ENCODE measurements at regions not wholly inside any gene's neighbourhood (a gene's known extent, or its start where the extent isn't known, plus 50 kb on each side); places are given as distances from the start of the nearest gene placed in this dataset.
A peak's percentile ranks its signal among the peaks of the same experiment; 100 is the strongest.

DNA sequence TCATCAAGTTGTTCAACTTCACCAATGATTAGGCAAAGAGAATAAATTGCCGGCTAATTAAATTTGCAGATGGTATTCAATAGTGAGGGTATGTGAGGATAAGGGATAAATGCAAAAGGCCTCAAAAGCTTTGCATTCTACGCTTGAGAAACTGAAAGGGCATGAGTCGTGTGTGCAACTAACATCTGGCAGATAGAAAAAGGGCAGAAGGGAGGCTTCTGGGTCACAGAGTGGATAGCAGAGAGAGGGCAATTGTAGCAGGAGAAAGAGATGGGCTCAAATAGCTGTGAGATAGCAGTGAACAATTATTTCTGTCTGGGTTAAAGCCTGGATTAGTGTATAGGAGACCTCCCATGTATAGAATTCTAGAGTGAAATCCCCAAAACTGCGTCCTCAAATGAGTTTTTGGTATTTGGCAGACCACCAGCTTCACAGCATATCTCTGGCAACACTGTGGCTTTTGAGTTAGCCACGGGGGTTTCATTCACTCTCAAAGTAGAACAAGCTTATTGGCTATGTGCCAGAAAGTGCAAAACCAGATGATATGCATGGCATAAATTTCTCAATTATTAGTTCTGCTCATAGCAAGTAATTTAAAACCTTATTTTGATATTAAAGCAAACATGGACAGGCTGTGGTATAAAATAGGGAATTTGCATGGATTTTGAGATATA is 586.3 kb downstream of the BRINP1 start:
- no peak for DNase-seq

DNA sequence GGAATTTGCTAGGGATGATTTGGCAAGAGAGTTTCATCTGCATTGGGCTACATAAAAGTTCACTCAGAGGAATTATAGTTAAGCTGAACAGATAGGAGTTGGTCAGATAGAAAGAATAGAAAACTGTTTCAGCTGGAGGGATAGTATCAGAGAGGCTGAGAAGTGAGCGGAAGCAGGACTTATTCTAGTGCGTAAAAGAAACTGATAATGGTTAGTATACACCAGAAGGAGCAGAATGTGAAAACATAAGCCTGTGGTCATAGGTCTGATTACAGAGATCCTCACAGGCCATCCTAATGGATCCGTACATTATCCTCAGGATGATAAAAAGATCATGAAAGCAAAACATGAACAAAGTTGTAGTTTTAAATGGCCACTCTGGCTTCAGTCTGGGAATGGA is 585.2 kb downstream of the BRINP1 start:
- no peak for DNase-seq

DNA sequence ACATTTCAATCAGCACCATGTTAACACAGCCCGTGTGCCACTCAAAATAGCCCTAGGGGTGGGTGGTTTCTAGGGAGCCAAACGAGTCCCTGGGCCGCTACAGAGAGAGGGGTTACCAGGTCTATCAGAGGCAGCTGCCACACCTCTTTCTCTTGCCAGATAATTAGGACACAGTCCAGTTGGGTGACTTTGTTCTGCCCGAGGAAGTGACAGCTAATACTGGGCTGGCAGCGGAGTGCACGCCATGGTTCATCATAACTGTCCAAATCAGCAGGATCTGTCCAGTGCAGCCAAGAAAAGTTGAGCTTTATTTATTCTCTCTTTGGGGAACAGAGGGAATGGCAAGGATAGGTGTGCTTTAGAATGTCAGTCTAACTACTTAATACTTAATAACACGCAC is 583.8 kb downstream of the BRINP1 start:
- DNase-seq, result peak in 1 of 14 donors; percentile 86

DNA sequence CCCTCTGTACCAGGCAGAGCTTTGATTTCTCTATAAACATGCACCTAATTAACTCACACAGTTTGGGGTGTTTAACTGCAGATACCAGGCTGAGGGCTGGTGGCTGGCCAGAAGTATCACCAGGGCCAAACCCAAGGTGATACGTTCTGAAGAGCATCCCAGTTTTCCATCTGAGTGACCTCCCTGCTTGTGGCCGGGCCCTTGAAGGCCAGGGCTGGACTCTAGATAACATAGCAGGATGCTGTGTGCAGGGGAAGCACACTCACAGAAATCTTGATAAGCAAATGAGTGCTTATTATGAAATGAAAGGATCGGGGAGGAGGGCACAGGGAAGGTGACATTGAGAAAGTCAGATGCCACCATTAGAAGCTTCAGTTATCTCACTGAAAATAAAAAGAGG is 582.4 kb downstream of the BRINP1 start:
- DNase-seq, result peak in 1 of 14 donors; percentile 10

DNA sequence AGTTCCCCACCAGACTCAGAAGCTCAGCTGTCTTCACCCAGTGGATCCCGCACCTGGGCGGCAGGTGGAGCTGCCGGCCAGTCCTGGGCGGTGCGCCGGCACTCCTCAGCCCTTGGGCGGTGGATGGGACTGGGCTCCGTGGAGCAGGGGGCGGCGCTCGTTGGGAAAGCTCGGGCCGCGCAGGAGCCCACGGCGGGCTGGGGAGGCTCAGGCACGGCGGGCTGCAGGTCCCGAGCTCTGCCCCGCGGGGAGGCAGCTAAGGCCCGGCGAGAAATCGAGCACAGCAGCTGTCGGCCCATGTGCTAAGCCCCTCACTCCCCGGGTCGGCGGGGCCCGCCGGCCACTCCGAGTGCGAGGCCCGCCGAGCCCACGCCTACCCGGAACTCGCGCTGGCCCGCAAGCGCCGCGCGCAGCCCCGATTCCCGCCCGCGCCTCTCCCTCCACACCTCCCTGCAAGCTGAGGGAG is 560.0 kb downstream of the BRINP1 start:
- no peak for DNase-seq

DNA sequence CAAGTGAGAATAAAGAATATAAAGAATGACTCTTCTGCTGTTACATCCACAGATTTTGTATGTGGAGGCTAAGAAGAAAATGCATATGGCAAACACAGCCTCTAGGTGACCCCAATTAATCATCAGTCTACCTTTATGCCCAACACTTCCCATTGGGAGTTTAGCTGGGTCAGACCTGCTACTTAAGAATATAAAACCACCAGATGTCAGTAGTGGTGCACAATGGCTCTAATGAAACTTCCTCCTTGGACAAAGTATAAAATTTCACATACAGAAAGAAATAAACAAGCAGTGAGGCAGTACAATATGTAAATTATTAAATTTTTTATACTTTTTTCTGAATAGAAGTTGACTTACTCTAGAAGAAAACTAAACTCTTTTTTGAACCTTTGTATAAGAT is 539.9 kb downstream of the BRINP1 start:
- DNase-seq, result no peak

DNA sequence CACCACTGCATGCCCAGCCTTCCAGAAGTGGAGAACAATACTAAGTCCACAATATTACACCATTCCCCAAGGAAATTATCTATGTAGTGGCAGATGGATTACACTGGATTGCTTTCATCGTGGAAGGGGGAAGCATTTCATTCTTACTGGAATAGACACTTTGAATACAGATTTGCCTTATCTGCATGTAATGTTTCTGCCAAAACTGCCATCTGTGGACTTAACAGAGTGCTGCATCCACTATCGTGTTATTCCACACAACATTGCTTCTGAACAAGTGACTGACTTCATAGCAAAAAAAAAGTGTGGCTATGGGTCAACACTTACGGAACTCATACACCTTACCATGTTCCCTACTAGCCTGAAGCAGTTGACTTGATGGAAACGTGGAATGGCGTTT is 536.9 kb downstream of the BRINP1 start:
- no peak for DNase-seq

DNA sequence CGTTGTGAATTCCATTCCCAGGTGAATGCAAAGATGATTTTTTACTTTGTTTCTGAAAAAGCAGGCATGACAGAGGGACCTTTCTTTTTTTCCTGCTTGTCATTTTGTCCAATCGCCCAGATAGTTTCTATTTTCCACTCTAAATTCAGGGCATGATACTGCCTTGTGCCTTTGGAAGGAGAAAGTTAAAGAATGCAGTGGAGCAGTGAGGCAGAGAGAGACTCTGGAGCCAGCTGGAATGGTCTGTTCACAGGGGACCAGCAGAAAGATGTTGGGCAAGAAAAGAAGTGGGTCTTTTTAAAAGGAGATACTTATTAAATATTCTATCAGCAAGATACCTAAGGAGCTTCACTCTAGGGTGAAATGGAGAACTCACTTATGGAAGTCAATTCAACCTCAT is 532.3 kb downstream of the BRINP1 start:
- peak in 3 of 14 donors; percentile 1 to 2 (median 2) for DNase-seq

DNA sequence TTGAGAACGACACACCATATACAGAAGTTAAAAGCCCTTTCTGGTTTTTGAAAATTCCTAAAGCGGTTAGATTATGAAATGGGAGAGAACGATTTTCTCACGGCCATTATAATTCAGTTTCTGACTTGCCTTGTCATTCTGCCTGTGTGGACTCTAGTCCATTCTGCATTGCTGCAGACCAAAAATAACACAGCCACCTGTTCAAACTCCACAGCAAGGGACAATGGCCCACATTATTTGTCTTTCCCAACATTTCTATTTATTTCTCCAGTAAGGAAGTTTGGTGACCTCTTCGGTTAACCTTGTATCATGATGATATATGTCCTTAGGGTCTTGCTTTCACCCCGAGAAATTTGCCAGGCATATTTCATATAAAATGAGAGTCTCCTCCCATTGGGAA is 497.7 kb downstream of the BRINP1 start:
- no peak for DNase-seq

DNA sequence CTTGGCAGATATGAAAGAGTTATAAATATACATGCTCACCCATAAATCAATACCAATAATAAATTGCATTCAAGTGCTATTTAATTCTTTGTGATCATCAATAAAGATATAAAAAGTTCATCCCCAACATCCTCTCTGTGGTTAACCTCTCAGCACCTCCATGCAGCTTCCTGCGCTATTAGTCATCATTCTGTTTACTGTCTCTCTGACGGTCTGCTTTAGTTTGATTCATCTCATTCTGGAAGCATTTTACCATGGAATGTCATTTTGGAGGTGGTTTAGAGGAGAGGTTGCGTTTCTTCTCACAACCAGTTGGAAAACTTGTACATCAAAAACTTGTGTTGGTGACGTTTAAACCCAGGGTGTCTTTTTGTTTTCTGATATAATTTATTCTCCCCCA is 486.6 kb downstream of the BRINP1 start:
- no peak for DNase-seq

DNA sequence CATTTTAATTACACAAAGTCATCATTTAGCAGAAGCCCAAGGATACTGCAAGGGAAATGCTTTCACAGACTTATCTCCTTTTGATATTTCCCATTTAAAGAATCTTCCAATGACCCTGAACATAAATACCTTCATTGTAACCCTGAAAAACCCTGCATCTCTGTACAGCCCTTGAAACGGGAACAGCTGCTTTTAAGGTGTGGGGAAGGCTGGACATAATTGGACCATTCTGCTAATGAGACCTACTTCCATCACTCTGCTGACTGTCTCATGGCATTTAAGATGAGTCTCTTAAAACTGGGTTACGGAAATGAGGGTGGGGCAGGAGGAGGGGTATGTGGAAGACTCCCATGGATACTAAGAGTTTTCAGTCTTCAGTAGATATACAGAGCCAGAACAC is 485.8 kb downstream of the BRINP1 start:
- no peak for DNase-seq

DNA sequence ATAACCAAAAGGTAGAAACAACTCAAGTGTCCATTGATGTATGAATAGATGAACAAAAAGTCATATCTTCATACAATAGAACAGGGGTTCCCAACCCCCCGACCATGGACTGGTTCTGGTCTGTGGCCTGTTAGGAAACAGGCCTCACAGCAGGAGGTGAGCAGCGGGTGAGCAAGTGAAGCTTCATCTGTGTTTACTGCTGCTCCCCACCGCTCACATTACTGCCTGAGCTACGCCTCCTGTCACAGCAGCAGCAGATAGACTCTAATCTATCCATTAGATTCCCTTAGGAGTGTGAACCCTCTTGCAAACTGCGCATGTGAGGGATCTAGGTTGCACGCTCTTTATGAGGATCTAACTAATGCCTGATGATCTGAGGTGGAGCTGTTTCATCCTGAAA is 478.0 kb downstream of the BRINP1 start:
- no peak for DNase-seq

DNA sequence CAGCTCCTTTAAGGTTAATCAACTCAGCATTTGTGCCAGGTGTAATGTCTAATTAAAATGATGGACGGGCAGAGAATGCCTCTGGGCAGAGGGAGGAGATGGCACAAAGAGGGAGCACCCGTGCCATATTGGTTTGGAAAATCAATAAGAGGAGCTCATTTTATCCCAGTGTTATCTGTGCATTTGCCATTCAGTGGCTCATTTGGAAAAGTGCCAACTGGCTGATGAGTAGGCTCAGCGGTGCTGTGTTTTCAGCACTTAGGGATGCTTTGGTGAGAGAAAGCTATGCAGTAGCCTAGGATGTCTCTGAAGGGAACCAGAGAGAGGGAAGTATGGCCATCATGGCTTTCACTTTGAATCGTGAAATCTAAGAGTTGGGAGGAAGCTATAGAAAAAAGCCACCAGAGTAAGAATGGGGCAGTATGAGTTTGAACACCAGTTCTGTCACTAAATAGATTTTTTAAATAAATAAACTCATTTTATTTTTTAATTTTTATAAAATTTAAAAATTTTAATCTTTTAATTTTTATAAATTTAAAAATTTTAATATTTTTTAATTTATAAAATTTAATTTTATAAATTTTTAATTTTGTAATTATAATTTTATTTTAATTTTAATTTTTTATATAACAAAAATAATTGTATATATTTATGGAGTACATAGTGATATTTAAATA is 472.8 kb downstream of the BRINP1 start:
- DNase-seq, result no peak

DNA sequence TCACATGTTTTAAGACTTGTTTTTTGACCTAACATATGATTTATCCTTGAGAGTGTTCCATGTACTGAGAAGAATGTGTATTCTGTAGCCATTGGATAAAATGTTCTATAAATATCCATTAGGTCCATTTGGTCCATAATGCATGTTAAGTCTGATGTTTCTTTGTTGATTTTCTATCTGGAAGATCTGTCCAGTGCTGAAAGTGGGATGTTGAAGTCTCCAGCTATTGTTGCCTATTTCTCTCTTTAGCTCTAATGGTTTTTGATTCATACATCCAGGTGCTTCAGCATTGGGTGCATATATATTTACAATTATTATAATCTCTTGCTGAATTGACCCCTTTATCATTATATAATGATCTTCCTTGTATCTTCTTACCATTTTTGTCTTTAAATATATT is 451.1 kb downstream of the BRINP1 start:
- DNase-seq, result no peak

DNA sequence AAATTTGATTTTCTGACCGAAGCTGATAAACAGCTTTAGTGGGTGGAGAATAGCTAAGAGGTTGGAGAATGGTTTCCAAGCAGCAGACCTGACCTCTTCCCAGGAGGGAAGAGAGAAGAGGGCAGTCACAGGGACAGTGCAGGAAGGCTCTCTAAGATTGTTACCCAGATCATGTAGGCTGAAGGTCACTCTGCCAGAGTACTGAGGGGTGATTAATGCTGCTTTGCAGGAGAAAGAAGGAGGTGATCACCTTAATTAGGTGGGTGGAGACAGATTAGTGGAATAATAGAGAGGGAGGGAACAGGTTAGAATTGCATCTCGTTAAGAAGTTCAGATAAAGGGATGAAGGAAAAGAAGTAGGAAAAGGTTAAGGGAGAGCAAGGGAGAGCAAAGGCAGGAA is 440.5 kb downstream of the BRINP1 start:
- DNase-seq, result no peak

DNA sequence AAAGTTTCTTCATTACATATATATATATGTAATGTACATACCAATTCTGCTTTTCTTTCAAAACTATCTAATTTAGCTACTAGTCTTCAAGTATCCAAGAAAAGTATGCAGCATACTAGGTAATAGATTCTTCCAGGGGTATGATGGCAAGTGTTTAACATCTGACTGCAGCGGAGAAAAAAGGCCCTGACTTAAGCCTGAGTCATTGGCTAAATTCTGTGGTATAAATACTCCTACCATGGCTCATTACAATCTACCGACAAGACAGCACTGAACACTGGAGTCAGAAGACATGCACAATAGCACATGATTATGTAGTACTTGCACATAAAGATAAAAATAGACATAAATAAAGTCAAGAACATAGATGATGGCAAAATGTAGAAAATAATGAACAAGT is 439.9 kb downstream of the BRINP1 start:
- no peak for DNase-seq

DNA sequence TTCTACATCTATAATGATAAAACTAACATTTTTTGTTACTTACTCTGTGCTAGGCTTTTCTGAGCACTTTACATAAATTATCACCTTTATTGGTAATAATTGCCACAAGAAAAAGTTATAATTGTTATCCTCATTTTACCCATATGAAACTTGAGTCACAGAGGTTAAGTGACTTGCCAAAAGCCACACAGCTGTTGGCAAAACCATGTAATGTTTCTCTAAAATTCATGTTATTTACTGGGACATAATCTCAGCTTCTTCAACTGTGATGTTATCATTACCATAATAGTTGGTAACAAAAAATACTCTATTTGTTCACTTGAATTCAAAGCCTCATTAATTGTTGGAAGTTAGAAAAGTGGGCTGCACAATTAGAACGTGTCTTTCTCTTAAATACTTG is 437.3 kb downstream of the BRINP1 start:
- DNase-seq, result no peak

DNA sequence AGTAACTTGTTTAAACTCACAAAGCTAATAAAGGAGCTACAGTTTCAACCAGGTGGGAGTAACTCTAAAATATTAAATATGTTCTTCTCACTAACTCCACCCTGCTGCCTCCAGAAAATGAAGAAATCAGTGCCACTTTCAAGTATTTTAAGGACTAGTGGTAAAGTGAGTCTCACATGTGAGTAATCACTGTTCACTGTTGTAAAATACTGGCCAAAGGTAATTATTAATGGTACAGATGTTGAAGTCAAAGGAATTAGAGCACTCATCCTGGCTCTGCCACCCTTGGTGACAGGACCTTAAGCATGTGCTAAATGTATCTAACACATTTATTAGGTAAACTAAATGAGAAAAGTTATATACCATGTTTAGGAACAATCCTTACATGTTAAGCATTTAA is 430.7 kb downstream of the BRINP1 start:
- DNase-seq, result no peak

DNA sequence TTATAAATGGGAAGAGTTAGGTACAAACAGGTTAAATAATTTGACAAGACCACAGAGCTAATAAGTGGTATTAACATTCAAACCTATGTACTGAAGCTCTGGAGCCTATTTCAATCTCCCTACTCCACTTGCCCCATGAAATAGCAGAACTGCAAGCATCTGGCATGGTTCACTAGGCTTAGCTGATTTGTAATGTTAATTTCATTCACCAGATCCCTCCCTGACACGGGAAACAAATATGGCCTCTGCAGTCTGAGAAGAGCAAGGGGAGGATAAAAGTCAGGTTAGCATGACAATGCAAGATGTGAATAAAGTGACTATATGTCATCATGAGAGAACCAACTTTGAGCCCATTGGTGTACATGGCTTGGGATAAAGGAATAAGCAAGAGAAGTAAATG is 428.8 kb downstream of the BRINP1 start:
- no peak for DNase-seq

DNA sequence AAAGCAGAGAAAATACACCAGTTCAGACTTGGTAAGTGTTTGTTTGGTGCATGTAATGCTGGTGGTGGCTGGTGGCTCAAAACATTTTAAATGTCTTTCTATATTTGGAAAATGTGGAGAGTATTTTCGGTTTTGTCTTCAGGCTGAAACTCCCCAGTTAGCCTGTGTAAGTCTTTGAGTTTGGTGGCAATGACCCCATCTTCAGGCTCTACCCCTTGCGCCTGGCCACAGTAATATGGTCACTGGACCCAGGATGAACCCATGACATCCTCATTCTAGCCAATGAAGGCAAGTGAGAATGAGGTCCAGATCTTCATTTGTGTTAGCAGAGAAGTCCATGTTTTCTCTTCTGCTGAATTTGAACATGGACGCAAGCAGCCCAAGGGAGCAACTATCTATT is 422.6 kb downstream of the BRINP1 start:
- no peak for DNase-seq

DNA sequence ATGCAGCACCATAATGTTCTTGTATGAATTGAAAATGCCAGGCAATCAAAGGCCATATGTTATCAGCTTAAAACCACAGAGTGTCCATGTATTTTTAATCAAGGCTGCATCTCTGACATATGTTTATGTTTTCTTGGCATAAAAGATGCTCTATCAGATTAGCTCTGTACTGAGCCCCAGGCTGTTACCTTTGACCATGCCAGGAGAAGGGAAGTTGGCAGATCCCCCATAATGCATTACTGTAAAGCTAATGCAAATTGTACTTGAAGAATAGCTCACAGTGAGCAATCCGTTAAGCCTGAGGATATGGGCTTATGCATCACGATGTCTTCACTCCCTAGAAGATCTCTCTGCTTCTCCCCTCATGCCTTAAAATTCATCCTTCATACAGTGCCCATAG is 414.4 kb downstream of the BRINP1 start:
- DNase-seq, result peak in 1 of 14 donors; percentile 10

DNA sequence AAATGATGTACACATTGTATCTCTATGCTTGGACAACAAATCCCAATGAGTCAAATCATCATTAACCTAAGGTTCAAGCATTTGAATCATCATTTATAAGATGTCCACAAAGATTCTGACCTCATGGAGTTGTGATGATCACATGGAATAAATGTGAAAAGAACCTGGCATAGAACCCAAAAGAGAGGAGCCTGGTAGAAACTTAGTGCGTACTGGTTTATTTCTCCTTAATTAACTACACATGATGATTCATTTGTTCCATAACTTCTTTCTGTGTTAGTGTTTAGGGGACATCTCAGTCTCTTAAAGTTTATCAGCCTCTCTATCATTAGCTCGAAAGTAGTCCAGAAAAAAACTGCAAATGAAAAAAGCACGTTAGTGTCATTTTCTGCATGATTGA is 411.6 kb downstream of the BRINP1 start:
- DNase-seq, result no peak

DNA sequence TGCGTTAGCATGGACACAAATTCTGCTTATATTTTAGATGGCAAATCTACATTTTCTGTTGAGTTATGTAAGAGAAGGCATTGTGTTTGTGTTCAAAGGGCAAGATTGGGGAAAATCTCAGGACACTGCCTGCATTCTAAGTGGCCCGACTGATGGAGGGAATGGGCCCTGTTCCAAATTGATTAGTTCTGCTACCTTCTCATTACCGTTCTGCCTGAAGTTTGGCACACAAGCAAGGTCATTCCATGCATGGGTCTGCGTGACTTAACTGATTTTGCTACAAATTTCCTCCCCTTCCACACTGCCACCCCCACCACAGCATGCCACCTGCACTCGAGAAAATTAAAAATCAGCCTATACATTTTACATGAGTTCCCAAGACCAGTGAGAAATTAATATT is 409.9 kb downstream of the BRINP1 start:
- no peak for DNase-seq

DNA sequence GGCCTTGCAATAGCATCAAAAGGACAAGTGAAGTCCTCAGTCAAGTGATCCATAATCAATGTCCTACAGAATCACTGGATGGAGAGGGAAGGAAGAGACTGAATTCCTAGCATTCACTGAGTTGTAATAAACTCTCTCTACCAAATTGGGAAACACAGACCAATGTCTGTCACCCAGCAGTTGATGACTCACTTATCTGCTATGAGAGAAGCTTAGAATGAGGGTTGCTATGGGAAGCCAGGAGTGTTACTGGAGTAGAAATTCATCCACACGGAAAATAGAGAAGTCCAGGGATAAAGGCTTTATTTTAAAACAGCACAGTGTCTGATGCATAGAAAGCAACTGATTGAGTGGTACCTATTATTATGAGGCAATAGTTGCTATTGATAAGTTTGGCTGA is 407.4 kb downstream of the BRINP1 start:
- peak in 1 of 14 donors; percentile 1 for DNase-seq

DNA sequence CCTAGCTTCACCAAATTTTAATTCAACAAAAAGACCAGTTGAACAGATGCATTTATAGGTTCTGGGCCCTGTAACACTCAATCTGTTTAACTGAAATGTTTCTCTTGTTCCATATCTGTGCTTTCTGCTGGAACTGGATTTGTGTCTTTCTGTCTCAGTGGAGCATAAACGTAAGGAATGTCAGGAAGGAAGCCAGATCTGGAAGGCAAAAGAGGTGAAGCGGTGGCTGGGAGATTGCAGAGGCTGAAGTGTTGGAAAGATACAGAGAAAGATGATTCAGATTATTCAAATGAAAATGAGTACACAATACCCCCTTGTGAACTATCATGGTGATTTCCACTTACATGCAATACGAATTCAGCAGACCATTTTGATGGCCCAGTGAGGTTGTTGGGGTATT is 406.8 kb downstream of the BRINP1 start:
- DNase-seq, result peak in 1 of 14 donors; percentile 28
